Adrenal gland (tissue), 5 donors: ENCODE measurements at regions not wholly inside any gene's neighbourhood (a gene's known extent, or its start where the extent isn't known, plus 50 kb on each side); places are given as distances from the start of the nearest gene placed in this dataset.

ENCODE experiments used
- CTCF ChIP-seq, 6 experiments: fragments of 450-650 bp in 4 of 6; fragments of 200-600 bp in 2 of 6; sonication (generic) in 1 of 6; IDR thresholded peaks; 1 replicate in 5 of 6; 2 replicates in 1 of 6; pipeline versions ENCODE4 v1.5.1 to v1.8.0; 2016 to 2021; ENCODE audit warnings: antibody characterized with exemption in 6 of 6, mild to moderate bottlenecking in 2 of 6, moderate library complexity in 1 of 6
- POLR2A ChIP-seq, 2 donors: fragments of 450-650 bp; IDR thresholded peaks; one replicate each; pipeline ENCODE4 v1.6.1; 2017; ENCODE audit warnings: antibody characterized with exemption in 2 of 2, mild to moderate bottlenecking in 2 of 2, moderate library complexity in 1 of 2
- donor health status: DM: no; HTN: no; CAD: no.

- no peak for TF ChIP-seq CTCF (IDR thresholded peaks at IDR 0.05)
- no peak for TF ChIP-seq POLR2A (IDR thresholded peaks at IDR 0.05)
These were observed 186.6 kb downstream of the MOXD1 start for GRCh38 chr6:132214716-132215115.
